GM12878 (cell line): ENCODE measurements at regions not wholly inside any gene's neighbourhood (a gene's known extent, or its start where the extent isn't known, plus 50 kb on each side); places are given as distances from the start of the nearest gene placed in this dataset.

ENCODE experiments used
- CTCF ChIP-seq, 3 experiments: IDR thresholded peaks in 2 of 3; conservative IDR thresholded peaks in 1 of 3; 2 replicates each; pipeline ENCODE4 v1.5.1; 2011; ENCODE audit warnings: low read depth in 3 of 3, low read length in 3 of 3, mild to moderate bottlenecking in 3 of 3, control low read depth in 2 of 3, moderate library complexity in 2 of 3, inconsistent platforms in 1 of 3, mixed read lengths in 1 of 3; ENCODE audit not compliant: control insufficient read depth in 2 of 3, insufficient read depth in 1 of 3; ENCODE audit errors: extremely low read depth in 1 of 3
- MEF2A ChIP-seq: IDR thresholded peaks from 2 replicates; pipeline ENCODE4 v1.6.1; 2011; ENCODE audit warnings: low read depth, mild to moderate bottlenecking, low read length, moderate library complexity; ENCODE audit not compliant: insufficient read depth
- POLR2AphosphoS5 ChIP-seq: IDR thresholded peaks from 2 replicates; pipeline ENCODE4 v1.6.1; 2011; ENCODE audit warnings: mild to moderate bottlenecking, low read length, inconsistent platforms
- TARDBP ChIP-seq: IDR thresholded peaks from 2 replicates; pipeline ENCODE4 v1.6.1; 2016; ENCODE audit warnings: borderline replicate concordance
- USF2 ChIP-seq: IDR thresholded peaks from 2 replicates; pipeline ENCODE4 v1.6.1; 2011; ENCODE audit warnings: low read depth, low read length, improper control_type of control experiment, borderline replicate concordance
- YY1 ChIP-seq: IDR thresholded peaks from 2 replicates; pipeline ENCODE4 v1.6.1; 2011; ENCODE audit warnings: low read depth, mild to moderate bottlenecking, low read length

- TF ChIP-seq MEF2A (no peak), POLR2AphosphoS5 (no peak), CTCF (IDR thresholded peaks at IDR 0.05 in 2 of 3, conservative IDR thresholded peaks at IDR 0.05 in 1 of 3; ENCODE audit: control insufficient read depth in 2 of 3, extremely low read depth in 1 of 3, insufficient read depth in 1 of 3, low read depth in 3 of 3, low read length in 3 of 3) (no peak), USF2 (no peak), TARDBP (no peak), YY1 (no peak)
Observed at GRCh38 chr21:36214561-36214960, 57.9 kb downstream of the DOP1B start.
